ENCODE measurements at regions not wholly inside any gene's neighbourhood (a gene's known extent, or its start where the extent isn't known, plus 50 kb on each side); places are given as distances from the start of the nearest gene placed in this dataset.

DNA sequence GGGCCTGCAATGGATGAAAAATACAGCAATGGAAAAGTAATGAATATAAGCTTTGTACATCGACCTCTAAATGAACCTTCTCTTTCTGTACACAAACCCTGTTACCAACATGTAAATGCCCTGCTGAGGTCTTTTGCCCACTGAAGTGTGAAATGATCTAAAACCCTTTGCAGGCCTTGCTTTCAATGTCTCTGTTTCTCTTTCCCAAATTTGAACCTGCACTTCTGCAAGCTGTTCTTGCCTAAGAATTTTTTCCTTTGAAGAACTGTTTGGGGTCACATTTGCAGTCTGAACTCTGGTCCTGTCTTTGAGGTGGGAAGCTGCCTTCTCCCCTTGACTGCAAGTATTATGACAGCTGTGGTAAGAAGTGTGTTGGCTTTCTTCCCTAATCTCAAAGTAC lies 1237.1 kb downstream of the FAM181B start:
- Histone ChIP-seq H3K4me1 (peaks cover 0 to 4% (median 0%) of the 10 kb centered on the region in 10 experiments; a peak in 1 of 20 replicates), H3K9me3 (replicated peaks in 1 of 11) (no peaks in the 10 kb centered on the region), H3K4me2 (no peak overlapping the region), H4K20me1 (no peaks in the 10 kb centered on the region), H3K4me3 (no peak overlapping the region), H3K36me3 (no peaks in the 10 kb centered on the region), H3K27ac (no peak overlapping the region), H3K9ac (no peak overlapping the region), H3K27me3 (no peaks in the 10 kb centered on the region)
- no peak for TF ChIP-seq Cebpa-rat (IDR thresholded peaks at IDR 0.05)

DNA sequence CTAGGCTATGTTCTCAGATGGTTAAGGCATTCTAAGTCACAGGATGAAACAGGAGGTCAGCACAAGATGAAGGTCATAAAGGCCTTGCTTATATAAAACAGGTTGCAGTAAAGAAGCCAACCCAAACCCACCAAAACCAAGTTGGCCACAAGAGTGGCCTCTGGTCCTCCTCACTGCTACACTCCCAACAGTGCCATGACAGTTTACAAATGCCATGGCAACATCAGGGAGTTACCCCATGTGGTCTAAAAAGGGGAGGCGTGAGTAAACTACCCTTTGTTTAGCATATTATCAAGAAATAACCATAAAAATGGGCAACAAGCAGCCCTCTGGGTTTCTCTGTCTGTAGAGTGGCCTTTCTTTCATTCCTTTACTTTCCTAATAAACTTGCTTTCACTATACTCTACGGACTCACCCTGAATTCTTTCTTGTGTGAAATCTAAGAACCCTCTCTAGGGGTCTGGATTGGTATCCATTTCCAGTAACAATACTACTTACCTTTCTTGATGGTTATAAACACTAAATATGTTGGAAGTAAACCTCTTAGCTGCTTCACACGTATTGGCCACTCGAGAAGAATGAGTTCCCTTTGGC lies 1237.9 kb downstream of the FAM181B start:
- Histone ChIP-seq H4K20me1 (no peaks in the 10 kb centered on the region), H3K9me3 (replicated peaks in 1 of 11) (no peaks in the 10 kb centered on the region), H3K4me3 (no peak overlapping the region), H3K27me3 (no peaks in the 10 kb centered on the region), H3K9ac (no peak overlapping the region), H3K36me3 (no peaks in the 10 kb centered on the region), H3K27ac (no peak overlapping the region), H3K4me2 (no peak overlapping the region), H3K4me1 (peaks cover 0 to 4% (median 0%) of the 10 kb centered on the region in 10 experiments; a peak in 1 of 20 replicates)
- TF ChIP-seq Cebpa-rat (IDR thresholded peaks at IDR 0.05), result no peak

DNA sequence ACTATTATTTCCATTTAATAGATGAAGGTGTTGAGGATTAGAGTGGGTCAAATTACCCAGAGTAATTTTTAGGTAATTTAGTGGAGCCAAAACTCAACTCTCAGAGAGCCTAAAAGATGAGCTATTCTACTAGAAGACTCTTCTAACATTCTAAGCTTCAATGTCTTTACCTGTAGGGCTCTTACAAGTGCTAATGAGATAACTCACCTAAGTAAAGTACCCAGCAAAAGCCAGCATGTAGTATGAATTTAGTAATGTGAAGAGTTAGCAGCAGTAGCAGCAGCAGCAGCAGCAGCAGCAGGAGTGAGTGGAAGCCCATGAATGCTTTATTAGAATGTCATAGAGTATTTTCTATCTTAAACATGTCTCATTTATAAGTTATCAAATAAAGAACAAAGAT lies 1239.2 kb downstream of the FAM181B start:
- Histone ChIP-seq H3K4me1 (peaks cover 0 to 4% (median 0%) of the 10 kb centered on the region in 10 experiments; a peak in 1 of 20 replicates), H3K27ac (no peak overlapping the region), H3K4me3 (no peak overlapping the region), H3K27me3 (no peaks in the 10 kb centered on the region), H3K4me2 (no peak overlapping the region), H4K20me1 (no peaks in the 10 kb centered on the region), H3K36me3 (no peaks in the 10 kb centered on the region), H3K9ac (no peak overlapping the region), H3K9me3 (replicated peaks in 1 of 11) (no peaks in the 10 kb centered on the region)
- no peak for TF ChIP-seq Cebpa-rat (IDR thresholded peaks at IDR 0.05)

DNA sequence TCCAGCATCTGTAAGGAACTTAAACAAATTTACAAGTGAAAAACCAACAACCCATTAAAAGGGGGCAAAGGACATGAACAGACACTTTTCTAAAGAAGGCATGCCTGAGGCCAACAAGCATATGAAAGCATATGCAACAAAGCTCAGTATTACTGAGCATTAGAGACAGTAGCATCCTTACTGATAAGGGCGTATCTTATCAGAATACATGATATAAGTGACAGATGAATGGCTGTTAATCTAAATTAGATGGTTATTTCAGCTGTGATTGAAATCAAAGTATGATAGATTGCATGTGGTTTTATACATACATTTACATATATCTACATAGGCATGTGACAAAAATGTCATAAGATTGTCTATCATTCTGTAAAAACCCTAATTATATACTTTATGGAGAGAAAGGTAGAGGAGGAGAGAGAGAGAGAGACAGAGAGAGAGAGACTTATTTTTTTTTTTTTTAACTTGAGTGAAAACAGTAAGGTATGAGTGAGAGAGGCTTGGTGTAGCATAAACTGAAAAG lies 1240.7 kb downstream of the FAM181B start:
- H4K20me1 ChIP-seq, result no peaks in the 10 kb centered on the region
- TF ChIP-seq Cebpa-rat (IDR thresholded peaks at IDR 0.05), result no peak

DNA sequence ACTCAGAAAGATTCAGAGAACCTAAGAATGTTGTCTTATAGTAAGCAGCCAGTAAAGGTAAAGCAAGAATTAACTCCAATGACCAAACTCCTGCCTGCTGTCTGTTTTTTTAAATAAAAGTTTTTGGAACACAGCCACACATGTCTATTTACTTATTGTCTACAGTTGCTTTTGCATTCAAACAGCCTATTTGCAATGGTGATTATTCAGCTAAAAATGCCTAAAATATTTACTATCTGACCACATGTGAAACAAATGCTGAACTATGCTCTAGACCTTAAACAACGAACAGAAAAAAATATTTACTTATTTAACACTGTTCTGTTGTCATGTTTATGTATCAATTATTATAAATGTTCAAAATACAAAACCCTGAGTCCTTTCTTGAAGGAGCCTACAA lies 1246.6 kb downstream of the FAM181B start:
- no peaks in the 10 kb centered on the region for H3K36me3 ChIP-seq
- H3K9me3 ChIP-seq (replicated peaks in 1 of 11), result no peaks in the 10 kb centered on the region
- TF ChIP-seq Cebpa-rat (IDR thresholded peaks at IDR 0.05), result no peak
- H3K4me1 ChIP-seq, result no peaks in the 10 kb centered on the region
- H4K20me1 ChIP-seq, result no peaks in the 10 kb centered on the region
- H3K9ac ChIP-seq, result no peak overlapping the region
- H3K4me2 ChIP-seq, result no peak overlapping the region
- no peak overlapping the region for H3K4me3 ChIP-seq
- H3K27ac ChIP-seq, result no peak overlapping the region
- H3K27me3 ChIP-seq, result no peaks in the 10 kb centered on the region

More for the DNA sequence above, 1240.7 kb downstream of the FAM181B start:
- Histone ChIP-seq H3K27me3 (no peaks in the 10 kb centered on the region), H3K27ac (no peak overlapping the region), H3K36me3 (no peaks in the 10 kb centered on the region), H3K9me3 (replicated peaks in 1 of 11) (no peaks in the 10 kb centered on the region), H3K4me3 (no peak overlapping the region), H3K4me1 (peaks cover 0 to 4% (median 0%) of the 10 kb centered on the region in 10 experiments; a peak in 1 of 20 replicates), H3K4me2 (no peak overlapping the region), H3K9ac (no peak overlapping the region)

DNA sequence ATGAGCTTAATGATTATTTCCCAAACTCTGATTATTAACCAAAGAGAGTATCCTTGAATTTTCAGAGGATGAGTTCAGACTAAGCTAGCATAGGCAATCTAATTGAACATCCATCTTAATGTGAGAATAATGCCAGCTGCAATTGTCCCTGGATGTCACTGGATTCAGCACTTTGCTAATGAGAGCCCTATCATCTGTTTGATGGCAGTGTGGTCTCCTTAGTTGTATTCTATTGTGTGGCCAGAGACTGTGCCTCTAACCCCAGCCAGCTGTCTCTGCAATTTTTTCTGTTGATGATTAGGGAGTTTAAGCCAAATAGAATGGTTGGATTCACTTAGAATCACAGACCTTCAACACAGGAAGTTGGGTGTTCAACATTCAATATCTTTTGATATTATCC lies 1249.5 kb downstream of the FAM181B start:
- Histone ChIP-seq H3K4me3 (no peak overlapping the region), H3K4me1 (no peaks in the 10 kb centered on the region), H3K9ac (no peak overlapping the region)

DNA sequence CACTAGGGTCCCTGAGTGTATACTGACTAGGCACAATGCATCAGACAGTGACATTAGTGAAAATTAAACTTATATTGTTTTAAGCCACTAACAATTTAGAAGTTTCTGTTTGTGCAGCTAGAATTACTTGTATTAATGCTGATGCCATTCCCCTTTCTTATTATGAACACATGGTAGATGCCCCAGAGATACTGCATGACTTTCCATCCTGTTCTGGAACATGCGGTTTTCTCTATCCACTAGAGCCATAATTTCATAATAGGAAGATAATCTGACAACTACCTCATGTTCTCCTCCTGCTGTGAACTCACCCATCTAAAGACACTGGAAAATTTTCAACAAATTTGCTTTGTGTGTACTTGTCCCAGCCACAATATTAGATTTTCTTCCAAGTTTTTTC lies 1256.4 kb downstream of the FAM181B start:
- no peak overlapping the region for H3K4me3 ChIP-seq
- no peak overlapping the region for H3K4me2 ChIP-seq
- no peaks in the 10 kb centered on the region for H3K36me3 ChIP-seq
- no peak for TF ChIP-seq Cebpa-rat (IDR thresholded peaks at IDR 0.05)
- H3K4me1 ChIP-seq, result no peaks in the 10 kb centered on the region
- H3K27ac ChIP-seq, result no peak overlapping the region
- H3K9me3 ChIP-seq (replicated peaks in 1 of 11), result no peaks in the 10 kb centered on the region
- no peaks in the 10 kb centered on the region for H3K27me3 ChIP-seq
- H3K9ac ChIP-seq, result no peak overlapping the region
- H4K20me1 ChIP-seq, result no peaks in the 10 kb centered on the region

More for the DNA sequence above, 1249.5 kb downstream of the FAM181B start:
- Histone ChIP-seq H3K9me3 (replicated peaks in 1 of 11) (no peaks in the 10 kb centered on the region), H3K36me3 (no peaks in the 10 kb centered on the region), H3K4me2 (no peak overlapping the region), H3K27me3 (no peaks in the 10 kb centered on the region), H4K20me1 (no peaks in the 10 kb centered on the region), H3K27ac (no peak overlapping the region)
- no peak for TF ChIP-seq Cebpa-rat (IDR thresholded peaks at IDR 0.05)

DNA sequence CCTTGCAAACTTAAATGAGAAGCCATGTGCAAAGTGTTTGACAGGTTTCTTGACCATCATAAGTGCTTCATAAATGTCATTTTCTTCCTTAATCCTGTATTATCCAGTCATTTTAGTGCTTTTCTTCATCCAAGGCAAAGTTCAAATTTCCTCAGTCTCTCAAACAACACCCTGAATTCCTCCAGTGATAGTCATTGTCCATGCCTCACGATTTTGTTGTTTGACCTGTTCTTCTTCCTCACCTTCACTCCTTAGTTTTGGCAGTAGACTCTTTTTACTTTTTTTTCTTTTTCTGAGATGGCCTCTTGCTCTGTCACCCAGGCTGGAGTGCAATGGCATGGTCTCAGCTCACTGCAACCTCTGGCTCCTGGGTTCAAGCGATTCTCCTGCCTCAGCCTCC lies 1257.3 kb downstream of the FAM181B start:
- no peak overlapping the region for H3K9ac ChIP-seq

DNA sequence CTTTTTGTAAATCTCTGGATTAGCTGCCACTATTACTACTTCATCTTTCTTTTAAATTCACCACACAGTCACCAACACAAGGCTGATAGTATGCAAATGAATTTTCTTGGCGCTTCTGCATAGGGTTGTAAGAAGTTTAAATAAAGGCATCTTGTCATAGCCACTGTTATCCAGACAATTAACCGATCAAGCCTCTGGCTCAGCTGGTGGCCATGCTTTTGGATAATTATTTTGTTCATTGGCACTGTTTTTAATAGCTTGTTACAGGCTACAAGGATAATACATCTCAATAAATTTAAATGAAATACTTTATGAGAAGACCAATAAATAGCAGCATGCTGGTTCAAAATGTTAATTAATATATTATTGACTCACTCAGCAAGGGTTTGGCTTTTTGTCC lies 1261.0 kb downstream of the FAM181B start:
- H3K9me3 ChIP-seq (replicated peaks in 1 of 11), result peaks cover 0 to 13% (median 0%) of the 10 kb centered on the region in 11 experiments; a peak in 8 of 22 replicates
- no peak overlapping the region for H3K9ac ChIP-seq
- H3K27ac ChIP-seq, result no peak overlapping the region
- no peak for TF ChIP-seq Cebpa-rat (IDR thresholded peaks at IDR 0.05)
- no peak overlapping the region for H3K4me2 ChIP-seq
- H3K4me1 ChIP-seq, result no peaks in the 10 kb centered on the region
- H4K20me1 ChIP-seq, result no peaks in the 10 kb centered on the region
- H3K36me3 ChIP-seq, result no peaks in the 10 kb centered on the region
- H3K27me3 ChIP-seq, result no peaks in the 10 kb centered on the region
- no peak overlapping the region for H3K4me3 ChIP-seq

More for the DNA sequence above, 1257.3 kb downstream of the FAM181B start:
- Histone ChIP-seq H3K27ac (no peak overlapping the region), H3K36me3 (no peaks in the 10 kb centered on the region), H3K4me2 (no peak overlapping the region), H3K27me3 (no peaks in the 10 kb centered on the region), H3K9me3 (replicated peaks in 1 of 11) (no peaks in the 10 kb centered on the region), H3K4me3 (no peak overlapping the region), H4K20me1 (no peaks in the 10 kb centered on the region), H3K4me1 (no peaks in the 10 kb centered on the region)
- no peak for TF ChIP-seq Cebpa-rat (IDR thresholded peaks at IDR 0.05)

DNA sequence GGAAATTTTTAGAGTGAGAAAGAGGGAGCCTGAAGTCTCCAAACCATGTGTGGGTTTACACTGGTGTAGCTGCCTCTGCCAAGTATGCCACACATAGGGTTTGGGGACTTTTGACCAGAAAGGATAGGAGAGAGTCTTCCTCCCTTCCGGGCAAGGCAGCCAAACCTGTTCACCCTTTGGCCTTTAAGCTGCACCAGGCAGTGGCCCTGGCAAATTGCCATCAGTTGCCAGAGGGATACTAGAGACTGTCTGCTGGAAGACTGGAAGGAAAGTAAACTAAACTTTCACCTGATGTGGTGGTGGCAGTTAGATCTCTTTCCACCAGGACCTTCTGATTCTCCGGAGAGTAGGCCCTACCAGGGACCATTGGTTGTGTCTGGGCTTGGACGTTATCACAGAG lies 1263.2 kb downstream of the FAM181B start:
- Histone ChIP-seq H3K4me1 (peaks cover 0 to 7% (median 0%) of the 10 kb centered on the region in 10 experiments; a peak in 2 of 20 replicates), H3K9ac (no peak overlapping the region), H3K4me3 (no peak overlapping the region), H4K20me1 (no peaks in the 10 kb centered on the region), H3K4me2 (no peak overlapping the region), H3K27me3 (no peaks in the 10 kb centered on the region), H3K27ac (no peak overlapping the region), H3K36me3 (no peaks in the 10 kb centered on the region), H3K9me3 (replicated peaks in 1 of 11) (peaks cover 0 to 33% (median 4%) of the 10 kb centered on the region in 11 experiments; a peak in 8 of 22 replicates)
- no peak for TF ChIP-seq Cebpa-rat (IDR thresholded peaks at IDR 0.05)

Measured in BLaER1 treated with 17β-estradiol and CSF1 and Interleukin-3, amounts not matched to agents 10 nM and 100 nM (cell line).